HPDE6-E6E7 (cell line): ENCODE measurements at regions not wholly inside any gene's neighbourhood (a gene's known extent, or its start where the extent isn't known, plus 50 kb on each side); places are given as distances from the start of the nearest gene placed in this dataset.

Source experiments
- DNase-seq: peaks from one replicate; pipeline ENCODE4 v3.0.0; 2011; ENCODE audit warnings: missing footprints; ENCODE audit errors: extremely low spot score

DNA sequence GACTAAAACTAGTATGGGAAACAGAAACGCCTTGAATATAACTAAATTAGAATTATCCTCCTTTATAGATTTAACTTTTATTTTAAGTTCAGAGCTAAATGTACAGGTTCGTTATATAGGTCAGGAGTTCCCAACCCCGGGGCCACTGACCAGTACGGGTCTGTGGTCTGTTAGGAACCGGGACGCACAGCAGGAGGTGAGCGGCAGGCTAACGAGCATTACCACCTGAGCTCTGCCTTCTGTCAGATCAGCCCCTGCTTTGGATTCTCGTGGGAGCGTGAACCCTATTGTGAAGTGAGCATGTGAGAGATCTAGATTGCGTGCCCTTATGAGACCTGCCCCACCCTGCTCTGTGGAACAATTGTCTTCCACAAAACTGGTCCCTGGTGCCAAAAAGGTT lies 51.0 kb downstream of the FAT4 start:
- no peak for DNase-seq

DNA sequence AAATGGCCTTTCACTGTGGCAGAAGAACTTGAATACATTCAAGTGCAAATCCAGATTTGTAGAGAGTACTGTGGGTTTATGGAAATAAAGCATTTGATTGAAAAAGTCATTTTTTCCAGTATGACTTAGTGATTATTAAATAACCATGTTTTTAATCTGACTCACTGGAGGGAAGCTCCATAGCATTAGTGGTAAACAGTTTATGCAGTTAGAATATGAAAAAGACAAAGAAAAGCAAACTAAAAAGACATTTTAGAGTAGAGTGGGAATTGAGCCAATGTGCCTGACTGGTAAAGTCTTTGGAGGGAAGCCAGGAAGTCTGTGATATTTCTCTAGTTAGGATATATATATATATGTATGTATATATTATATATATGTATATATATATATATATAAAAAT lies 53.4 kb downstream of the FAT4 start:
- DNase-seq = no peak

- DNase-seq = no peak
Observed at GRCh38 chr4:125368671-125369081, 53.9 kb downstream of the FAT4 start.

GRCh38 chr4:125369098-125369497 lies 54.3 kb downstream of the FAT4 start:
- no peak for DNase-seq

GRCh38 chr4:125370478-125370877 lies 55.7 kb downstream of the FAT4 start:
- DNase-seq = no peak

- no peak for DNase-seq
Observed at GRCh38 chr4:125382995-125383394, 68.2 kb downstream of the FAT4 start.

GRCh38 chr4:125387770-125388169 lies 73.0 kb downstream of the FAT4 start:
- no peak for DNase-seq

- no peak for DNase-seq
Observed at GRCh38 chr4:125388613-125389012, 73.9 kb downstream of the FAT4 start.

- DNase-seq = peak; percentile 19
Observed at GRCh38 chr4:125389713-125390112, 75.0 kb downstream of the FAT4 start.

GRCh38 chr4:125390126-125390525 lies 75.4 kb downstream of the FAT4 start:
- DNase-seq = peak; percentile 23

- DNase-seq = no peak
Observed at GRCh38 chr4:125390727-125391126, 76.0 kb downstream of the FAT4 start.

GRCh38 chr4:125392694-125393093 lies 77.9 kb downstream of the FAT4 start:
- DNase-seq = no peak

DNA sequence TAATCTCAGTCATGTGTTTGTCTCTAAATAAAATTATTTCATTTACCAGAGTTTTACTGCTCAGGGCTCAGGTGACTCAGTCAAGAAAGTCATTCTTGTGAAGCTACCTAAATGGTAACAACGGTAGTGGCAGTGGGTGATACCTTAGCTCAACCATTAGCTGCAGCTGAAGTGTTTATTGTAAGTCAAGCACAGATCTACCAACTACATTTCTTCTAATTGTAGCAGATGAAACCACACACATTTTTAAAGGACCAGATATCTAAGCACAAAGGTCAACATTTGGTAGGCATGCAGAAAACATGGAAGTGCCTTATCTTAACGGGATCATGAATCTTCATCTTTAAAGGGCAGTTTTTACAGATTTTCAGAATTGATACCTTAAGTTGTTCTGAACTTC lies 79.1 kb downstream of the FAT4 start:
- DNase-seq = no peak

DNA sequence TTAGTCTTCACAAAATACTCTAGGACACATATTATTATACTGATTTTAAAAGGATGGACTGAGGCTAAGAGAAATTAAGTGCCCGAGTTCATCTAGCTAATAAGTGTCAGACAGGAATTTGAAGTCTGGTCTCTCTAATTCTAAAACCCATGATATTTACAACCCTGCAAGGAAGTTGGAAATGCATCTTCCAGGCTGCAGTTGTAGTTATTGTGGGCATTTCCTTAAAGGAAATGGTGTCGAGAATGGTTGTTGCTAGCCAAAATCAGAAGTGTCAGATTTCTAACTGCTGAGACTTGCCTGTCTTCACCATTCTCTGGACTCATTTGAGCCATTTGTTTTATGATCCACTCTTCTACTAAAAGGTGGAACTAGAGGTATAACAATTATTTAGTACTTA lies 82.5 kb downstream of the FAT4 start:
- no peak for DNase-seq

DNA sequence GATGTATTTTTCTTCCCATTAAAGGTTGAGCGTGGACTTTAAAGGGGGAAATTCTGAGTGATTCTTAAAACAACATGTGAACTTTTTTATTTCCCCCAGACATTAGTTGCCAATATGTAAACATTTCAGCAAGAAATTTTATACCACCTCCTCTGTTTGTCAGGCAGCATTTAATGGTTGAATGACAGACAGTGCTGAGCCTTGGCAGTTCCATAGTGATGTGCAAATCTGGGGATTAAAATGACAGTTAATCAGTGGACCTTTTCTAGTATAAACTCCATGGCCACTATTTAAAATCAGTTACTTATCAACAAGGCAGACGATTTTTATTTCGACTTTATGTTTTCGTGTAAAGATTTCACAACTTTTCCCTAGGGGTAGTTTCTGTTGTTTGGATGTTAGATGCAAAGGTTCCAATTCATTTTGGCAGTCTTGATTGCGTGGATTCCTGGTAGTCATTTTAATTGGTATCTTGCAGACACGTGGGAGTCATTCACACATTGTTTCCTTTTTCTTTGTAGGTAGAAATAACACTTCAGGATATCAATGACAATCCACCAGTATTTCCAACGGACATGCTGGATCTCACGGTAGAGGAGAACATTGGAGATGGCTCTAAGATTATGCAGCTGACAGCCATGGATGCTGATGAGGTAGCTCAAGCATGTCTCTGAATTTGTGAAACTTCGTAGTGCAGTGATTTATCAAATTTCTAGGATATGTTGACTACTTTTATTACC lies 83.7 kb downstream of the FAT4 start:
- DNase-seq = no peak

DNA sequence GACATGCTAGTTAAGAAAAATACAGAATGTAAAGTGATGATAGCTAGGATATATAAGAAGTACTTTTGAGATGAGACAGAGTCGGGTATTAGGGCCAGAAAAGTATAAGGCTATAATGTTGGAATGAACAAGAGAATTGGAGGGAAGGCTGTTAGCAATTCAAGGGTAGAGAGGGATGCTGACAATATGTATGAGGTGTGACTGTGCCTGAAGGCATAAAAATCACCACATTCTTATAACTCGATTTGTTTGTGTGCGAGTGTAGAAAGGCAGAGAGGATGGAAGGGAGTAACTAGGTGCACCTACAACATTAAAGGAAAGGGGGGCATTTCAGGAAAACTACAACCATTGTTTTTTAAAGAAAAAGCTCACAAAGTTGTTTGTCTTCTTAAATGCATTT lies 86.0 kb downstream of the FAT4 start:
- DNase-seq = no peak

GRCh38 chr4:125401784-125402183 lies 87.0 kb downstream of the FAT4 start:
- DNase-seq = no peak

DNA sequence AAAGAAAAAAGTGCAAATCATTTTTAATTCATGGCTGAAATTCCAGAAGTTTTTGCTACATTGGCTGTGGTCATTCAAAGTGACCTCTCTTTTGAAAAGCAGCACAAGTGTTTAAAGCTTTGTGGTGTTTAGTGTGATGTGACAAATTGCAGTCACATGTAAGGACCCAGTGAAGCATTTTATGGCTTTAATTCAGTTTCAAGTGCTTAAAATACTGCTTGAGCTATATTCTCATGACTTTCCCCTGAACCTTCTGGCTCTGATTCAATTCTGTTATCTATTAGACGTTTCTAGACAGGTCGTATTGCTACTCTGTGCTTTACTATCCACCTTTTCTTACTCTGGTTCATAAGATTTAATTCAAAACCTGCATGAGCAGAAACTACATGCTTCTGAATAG lies 105.8 kb downstream of the FAT4 start:
- no peak for DNase-seq

DNA sequence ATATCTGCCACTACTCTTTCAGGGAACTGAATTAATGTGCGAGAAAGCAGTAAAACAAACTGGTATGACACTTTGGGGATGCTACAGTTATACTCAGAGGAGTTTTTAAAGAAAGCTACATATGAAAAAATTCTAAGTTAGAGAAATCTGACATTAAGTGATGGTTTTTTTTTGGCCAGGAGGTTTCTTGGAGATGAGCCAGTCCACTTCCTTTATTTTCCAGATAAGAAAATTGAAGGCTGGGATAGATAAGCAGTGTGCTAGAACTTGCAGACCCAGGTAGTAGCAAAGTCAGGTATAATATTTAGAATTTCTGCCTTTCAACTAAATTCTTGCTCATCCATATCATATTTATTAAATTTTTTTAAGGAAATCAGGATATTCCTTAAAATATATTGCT lies 106.8 kb downstream of the FAT4 start:
- no peak for DNase-seq

DNA sequence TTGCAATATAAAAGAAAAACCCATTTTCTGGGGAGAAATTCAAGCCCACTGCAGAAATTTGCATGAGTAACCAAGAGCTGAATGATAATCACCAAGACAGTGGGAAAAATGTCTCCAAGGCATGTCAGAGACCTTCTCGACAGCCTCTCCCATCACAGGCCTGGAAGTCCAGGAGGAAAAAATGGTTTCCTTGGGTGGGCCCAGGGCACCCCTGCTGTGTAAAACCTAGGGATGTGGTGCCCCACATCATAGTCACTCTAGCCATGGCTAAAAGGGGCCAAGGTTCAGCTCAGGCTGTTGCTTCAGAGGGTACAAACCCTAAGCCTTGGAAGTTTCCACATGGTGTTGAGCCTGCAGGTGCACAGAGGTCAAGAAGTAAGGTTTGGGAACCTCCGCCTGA lies 108.4 kb downstream of the FAT4 start:
- no peak for DNase-seq

GRCh38 chr4:125428832-125429231 lies 114.1 kb downstream of the FAT4 start:
- DNase-seq = no peak

DNA sequence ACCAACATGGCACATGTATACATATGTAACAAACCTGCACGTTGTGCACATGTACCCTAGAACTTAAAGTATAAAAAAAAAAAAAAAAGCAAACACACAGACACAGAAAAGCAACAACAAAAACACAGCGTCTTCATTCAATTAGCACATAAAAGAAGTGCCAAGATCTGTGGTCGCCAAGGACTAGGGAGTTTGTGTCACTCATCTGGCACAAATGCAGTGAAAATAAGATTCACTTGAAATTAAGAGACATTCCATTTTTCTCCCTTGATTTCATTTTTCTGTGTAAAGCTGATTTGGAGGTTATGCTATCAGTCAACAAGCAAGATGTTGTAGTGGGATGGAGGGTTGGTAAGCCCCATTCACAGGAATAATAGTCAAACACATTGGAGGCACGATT lies 115.3 kb downstream of the FAT4 start:
- DNase-seq = no peak

DNA sequence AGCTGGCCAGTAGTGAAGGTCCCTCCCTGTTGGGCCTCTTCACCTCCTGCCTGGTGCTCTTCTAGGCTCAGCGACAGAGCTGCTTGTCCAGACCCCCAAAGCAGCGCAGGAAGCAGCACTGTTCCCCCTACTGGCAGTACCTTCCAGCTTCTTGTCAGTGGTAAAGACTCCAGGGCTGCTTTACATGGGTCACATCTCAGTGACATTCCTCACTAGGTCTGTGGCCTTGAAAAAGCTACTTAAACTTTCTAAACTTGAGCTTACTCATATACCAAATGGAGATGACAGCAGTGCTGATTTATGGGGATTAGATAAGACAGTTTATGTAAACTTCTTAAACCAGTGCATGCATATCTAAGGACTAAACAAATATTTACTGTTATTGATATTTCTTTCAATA lies 117.3 kb downstream of the FAT4 start:
- no peak for DNase-seq

- DNase-seq = no peak
Observed at GRCh38 chr4:125433453-125433852, 118.7 kb downstream of the FAT4 start.
